Fibroblast of pulmonary artery (primary cell): ENCODE measurements at regions not wholly inside any gene's neighbourhood (a gene's known extent, or its start where the extent isn't known, plus 50 kb on each side); places are given as distances from the start of the nearest gene placed in this dataset.
A peak's percentile ranks its signal among the peaks of the same experiment; 100 is the strongest.
"Not testable (repeated sequence)": the region's sequence is repeated elsewhere in the genome, so short reads cannot be mapped to it uniquely, and the experiment has no call there.

ENCODE experiments used
- DNase-seq: peaks from one replicate; pipeline ENCODE4 v3.0.0-alpha.2; 2010; ENCODE audit warnings: low read depth
- H3K4me3 ChIP-seq: replicated peaks from 2 replicates; pipeline ENCODE4 v1.5.1; 2011; ENCODE audit warnings: low read depth, mild to moderate bottlenecking, control low read depth, low read length, moderate library complexity
- TF ChIP-seq, protein P1 (sequence below): IDR thresholded peaks from 2 replicates; pipeline ENCODE4 v1.5.1; 2011; ENCODE audit warnings: mild to moderate bottlenecking, control low read depth, low read length, inconsistent platforms; ENCODE audit errors: missing control alignments

DNA sequence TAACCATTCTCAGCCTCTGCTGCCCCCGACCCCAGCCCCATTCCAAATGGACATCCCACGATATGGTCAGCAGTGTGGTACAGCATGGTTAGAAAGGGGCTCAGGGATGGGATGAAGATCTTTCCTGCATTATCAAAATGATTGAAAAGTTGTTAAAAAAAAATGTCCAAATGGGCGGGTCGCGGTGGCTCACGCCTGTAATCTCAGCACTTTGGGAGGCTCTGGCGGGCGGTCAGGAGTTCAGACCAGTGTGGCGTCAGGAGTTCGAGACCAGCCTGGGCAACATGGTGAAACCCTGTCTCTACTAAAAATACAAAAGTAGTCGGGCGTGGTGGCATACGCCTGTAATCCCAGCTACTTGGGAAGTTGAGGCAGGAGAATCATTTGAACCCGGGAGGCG lies 54.3 kb upstream of the ZNF254 start:
- TF ChIP-seq, protein P1, sequence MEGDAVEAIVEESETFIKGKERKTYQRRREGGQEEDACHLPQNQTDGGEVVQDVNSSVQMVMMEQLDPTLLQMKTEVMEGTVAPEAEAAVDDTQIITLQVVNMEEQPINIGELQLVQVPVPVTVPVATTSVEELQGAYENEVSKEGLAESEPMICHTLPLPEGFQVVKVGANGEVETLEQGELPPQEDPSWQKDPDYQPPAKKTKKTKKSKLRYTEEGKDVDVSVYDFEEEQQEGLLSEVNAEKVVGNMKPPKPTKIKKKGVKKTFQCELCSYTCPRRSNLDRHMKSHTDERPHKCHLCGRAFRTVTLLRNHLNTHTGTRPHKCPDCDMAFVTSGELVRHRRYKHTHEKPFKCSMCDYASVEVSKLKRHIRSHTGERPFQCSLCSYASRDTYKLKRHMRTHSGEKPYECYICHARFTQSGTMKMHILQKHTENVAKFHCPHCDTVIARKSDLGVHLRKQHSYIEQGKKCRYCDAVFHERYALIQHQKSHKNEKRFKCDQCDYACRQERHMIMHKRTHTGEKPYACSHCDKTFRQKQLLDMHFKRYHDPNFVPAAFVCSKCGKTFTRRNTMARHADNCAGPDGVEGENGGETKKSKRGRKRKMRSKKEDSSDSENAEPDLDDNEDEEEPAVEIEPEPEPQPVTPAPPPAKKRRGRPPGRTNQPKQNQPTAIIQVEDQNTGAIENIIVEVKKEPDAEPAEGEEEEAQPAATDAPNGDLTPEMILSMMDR: no peak
- peak overlapping the region; percentile 89 for H3K4me3 ChIP-seq

DNA sequence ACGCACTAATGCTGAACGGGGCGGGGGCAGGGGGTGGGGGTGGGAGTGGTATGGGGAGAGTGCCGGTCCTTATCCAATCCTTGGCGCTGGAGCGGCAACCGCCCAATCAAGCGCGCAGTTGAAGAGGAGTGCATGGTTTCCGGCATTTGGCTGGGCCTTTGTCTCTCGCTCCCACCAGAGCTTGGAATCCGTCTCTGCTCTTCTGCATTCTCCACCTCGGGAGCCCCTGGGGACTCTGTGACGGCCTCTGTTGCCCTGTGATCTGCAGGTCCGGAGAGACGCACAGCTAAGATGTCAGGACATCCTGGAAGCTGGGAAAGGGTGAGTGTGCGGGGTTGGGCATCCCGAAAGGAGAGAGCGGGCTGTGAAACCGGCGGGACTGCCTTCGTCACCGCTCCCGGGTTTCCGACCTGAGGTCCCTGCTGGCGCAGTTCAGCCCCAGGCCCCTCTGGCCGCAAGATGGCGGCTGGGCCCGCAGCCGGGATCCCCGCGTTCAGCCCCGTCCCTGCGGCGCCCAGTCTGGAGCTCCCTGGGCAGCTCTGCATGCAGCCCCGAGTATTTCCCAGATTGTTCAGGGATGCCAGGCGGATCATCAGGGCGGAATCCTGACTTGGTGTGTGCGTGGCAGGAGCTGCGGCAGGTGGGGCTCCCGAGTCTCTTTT lies 53.6 kb upstream of the ZNF254 start:
- peak overlapping the region; percentile 89 for H3K4me3 ChIP-seq
- peak; percentile 93 for DNase-seq
- TF ChIP-seq, protein P1: no peak

More for the DNA sequence above, 54.3 kb upstream of the ZNF254 start:
- DNase-seq: no peak

DNA sequence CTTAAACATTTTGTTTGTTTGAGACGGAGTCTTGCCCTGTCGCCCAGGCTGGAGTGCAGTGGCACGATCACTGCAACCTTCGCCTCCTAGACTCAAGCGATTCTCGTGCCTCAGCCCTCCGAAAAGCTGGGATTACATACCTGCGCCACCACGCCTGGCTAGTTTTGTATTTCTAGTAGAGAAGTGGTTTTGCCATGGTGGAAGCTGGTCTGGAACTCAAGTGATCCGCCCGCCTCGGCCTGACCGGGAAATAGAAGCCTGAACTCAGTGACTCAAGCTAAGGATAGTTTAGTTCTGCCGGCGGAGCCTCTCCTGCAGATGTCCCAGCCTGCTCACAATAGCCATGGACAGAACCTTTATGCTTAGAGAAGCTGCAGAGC lies 53.0 kb upstream of the ZNF254 start:
- TF ChIP-seq, protein P1: no peak
- peak; percentile 68 for DNase-seq

GRCh38 chr19:24035261-24035880 lies 51.6 kb upstream of the ZNF254 start:
- DNase-seq: not testable (repeated sequence)
- H3K4me3 ChIP-seq: peak overlapping the region; percentile 89

More for the DNA sequence above, 53.0 kb upstream of the ZNF254 start:
- H3K4me3 ChIP-seq: peak overlapping the region; percentile 89
